Inflammatory macrophage (primary cell): ENCODE measurements at regions not wholly inside any gene's neighbourhood (a gene's known extent, or its start where the extent isn't known, plus 50 kb on each side); places are given as distances from the start of the nearest gene placed in this dataset.
"Not testable (repeated sequence)": the region's sequence is repeated elsewhere in the genome, so short reads cannot be mapped to it uniquely, and the experiment has no call there.

ENCODE experiments used
- DNase-seq, 2 donors: peaks; one replicate each; pipeline ENCODE4 v3.0.0-alpha.2; 2020 to 2022

DNA sequence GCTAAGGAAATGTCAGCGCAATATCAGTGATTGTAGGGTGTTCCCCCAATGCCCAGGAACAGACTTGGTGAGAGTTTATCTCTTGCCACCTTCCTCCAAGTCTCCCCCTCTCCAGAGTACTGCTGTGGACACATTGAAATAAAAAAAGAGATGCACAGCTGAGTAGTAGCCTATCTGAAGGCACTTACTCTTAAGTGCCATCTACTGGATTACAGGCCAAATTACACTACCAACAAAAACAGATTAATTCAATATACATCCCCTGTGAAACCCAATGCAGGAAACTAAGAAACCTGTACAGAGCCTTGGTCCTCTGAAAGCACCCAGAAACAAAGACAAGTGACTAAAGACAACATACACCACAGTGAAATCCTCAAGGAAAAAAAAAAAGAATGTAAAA is 460.3 kb downstream of the ZIC3 start:
- DNase-seq, result no peak

GRCh38 chrX:138031715-138032114 is 465.8 kb downstream of the ZIC3 start:
- DNase-seq, result no peak

GRCh38 chrX:138034136-138034535 is 468.2 kb downstream of the ZIC3 start:
- DNase-seq, result no peak

- no peak for DNase-seq
These were observed 471.6 kb downstream of the ZIC3 start for GRCh38 chrX:138037548-138037947.

DNA sequence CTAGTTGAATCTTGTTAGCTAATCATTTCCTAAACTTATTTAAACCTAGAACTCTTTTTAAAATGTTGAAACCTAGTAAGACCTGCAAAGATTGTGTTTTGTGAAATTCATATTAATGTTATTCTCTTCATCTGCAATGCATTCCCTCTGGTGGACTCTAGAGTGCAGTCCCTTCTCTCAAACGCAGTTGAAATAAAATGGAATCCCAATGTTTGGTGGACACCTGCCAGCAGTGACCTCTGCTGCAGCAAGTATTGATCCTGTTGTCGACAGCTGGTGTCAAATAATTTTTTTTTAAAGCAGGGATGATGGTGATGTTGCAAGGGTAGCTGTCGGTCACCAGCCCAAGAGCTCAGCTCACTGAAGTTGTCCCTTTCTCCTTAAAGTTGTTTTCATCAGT is 492.0 kb downstream of the ZIC3 start:
- DNase-seq, result no peak

DNA sequence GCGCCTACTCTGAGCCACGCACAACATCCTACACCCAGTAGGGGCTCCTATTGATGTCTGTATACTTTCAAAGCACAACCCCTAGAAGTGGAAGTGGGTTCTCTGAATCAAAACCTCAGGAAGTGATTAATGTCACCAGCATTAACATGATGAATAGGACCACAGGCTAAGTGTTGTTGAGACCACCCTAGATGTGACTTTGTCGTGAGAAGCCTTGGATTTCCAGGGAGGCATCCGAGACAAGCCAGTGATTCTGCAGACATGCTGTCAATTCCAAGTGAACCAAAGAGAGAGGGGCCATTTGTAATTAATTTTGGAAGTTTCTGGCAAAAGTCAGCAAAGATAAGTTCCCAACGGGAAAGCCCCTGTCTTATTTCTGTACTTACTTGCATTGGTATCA is 493.0 kb downstream of the ZIC3 start:
- no peak for DNase-seq

- no peak for DNase-seq
These were observed 501.5 kb downstream of the ZIC3 start for GRCh38 chrX:138067415-138067814.

DNA sequence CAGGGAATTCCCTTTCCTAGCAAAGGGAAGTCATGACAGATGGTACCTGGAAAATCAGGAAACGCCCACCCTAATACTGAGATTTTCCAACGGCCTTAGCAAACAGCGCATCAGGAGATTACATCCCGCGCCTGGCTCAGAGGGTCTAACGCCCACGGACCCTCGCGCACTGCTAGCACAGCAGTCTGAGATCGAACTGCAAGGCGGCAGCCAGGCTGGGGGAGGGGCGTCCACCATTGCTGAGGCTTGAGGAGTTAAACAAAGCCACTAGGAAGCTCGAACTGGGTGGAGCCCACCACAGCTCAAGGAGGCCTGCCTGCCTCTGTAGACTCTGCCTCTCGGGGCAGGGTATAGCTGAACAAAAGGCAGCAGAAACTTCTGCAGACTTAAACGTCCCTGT is 507.7 kb downstream of the ZIC3 start:
- no peak for DNase-seq

DNA sequence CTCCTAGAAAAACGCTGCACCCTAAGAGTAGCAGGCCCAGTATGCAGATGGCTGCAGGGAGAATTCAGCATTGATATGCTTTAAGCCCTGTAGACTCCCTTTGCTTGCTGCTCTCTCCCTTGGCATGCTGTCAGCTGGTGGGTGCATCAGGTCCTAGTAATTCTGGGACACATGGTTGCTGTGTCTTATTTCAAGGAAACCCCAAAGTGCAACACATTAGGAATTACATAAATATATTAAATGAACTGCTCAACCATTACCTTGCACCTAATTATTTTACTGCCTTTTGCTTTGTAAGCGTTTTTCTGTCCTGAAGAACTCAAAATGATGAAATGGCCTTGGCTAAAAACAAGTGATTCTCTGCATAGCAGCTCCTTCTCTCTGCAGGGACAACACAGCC is 516.3 kb downstream of the ZIC3 start:
- DNase-seq, result no peak

DNA sequence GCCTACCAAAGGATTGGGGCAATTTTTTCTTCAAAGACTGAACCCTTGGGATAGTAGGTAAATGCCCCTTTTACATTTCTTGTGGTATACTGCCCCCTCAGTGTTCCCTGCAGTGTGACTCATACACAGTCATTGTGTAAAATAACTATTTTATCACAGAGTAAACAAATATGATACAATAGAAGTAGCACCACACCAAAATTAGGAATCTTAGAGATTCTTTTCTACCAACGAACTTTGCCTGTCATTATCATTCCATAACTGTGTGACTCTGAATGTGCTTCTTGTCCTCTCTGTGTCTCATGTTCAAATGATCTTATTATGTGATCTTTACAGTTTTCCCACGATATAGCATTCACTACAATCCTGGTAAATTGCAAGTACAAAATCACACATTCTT is 517.0 kb downstream of the ZIC3 start:
- DNase-seq, result no peak

- DNase-seq, result not testable (repeated sequence)
These were observed 545.0 kb downstream of the ZIC3 start for GRCh38 chrX:138110910-138111309.

DNA sequence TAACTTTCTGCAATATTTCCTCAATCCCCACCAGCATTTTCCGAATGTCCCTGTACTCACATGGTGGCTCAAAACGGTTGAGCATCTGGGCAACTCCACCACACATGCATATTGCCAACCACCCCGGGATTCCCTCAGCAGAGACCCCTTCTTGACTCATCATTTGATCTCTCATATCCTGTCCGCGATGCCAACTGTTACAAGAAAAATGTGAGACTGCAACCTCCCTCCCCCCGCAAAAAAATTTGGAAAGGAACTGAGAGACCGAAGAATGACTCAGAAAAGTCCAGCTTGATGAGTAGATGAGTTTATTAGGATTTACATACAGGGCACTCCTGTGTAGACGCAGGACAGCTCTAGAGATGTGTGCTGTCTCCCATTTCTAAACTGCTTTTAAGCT is 561.4 kb downstream of the ZIC3 start:
- DNase-seq, result no peak

- peak; percentile 18 to 19 for DNase-seq
These were observed 562.2 kb downstream of the ZIC3 start for GRCh38 chrX:138128027-138128671.

GRCh38 chrX:138150709-138151108 is 560.8 kb downstream of the FGF13 start:
- no peak for DNase-seq

GRCh38 chrX:138157850-138158249 is 553.7 kb downstream of the FGF13 start:
- no peak for DNase-seq

GRCh38 chrX:138191998-138192397 is 519.5 kb downstream of the FGF13 start:
- DNase-seq, result peak in 1 of 2 donors; percentile 0

DNA sequence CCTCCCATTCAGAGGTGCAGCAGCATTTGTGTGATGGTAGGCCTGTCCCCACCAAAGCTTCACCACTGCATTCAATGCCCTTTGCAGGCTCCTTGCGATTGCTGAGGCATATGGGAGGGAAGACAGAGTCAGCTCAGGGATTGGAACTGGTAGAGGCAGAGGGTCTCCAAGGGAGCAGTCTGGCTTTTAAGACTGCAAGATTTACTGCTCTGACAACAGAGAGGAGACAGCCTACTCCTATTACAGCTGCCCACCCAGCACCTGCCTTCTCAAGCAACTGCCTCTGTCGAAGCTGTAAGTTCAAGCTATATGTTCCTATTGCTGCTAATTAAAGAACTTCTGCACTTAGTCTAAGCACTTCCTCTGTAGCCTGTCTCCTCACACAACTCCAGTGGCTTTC is 481.8 kb downstream of the FGF13 start:
- no peak for DNase-seq

GRCh38 chrX:138240266-138240665 is 471.3 kb downstream of the FGF13 start:
- no peak for DNase-seq

- DNase-seq, result no peak
These were observed 457.5 kb downstream of the FGF13 start for GRCh38 chrX:138254001-138254400.

DNA sequence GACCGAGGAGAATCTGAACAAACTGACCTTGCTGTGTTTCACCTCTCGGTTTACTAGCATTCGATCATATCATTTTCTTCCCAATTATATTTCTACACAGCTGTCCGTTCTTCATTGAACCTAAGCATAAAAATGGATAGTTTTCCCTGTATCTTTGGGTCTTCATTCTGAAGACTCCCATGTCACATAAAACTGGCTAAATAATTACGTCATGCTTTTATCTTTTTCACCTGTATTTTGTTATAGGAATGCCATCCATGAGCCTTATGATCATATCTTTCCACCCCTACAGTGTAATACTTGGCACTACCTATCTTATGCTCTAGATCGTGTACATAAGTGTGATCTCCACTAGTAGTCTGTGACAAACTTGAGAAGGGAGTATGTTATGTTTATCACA is 456.1 kb downstream of the FGF13 start:
- DNase-seq, result no peak

- DNase-seq, result not testable (repeated sequence)
These were observed 447.4 kb downstream of the FGF13 start for GRCh38 chrX:138264095-138264494.

DNA sequence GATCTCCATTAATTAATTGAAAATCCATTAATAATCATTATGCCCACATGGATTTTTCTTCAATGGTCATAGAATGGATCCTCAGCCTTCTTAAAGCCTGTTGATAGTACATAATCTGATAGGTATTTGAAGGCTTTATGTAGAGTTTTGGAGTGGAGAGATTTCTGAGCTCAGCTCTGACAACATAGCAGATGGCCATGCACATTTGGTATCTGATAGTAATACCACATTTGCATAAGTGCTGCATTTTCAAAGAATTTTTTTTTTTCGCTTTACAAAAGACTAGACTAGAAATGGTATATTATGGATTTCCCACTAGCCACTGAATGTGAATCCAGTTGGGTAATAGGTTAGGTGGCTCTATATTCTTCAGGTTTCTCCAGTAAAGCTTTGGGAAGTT is 440.6 kb downstream of the FGF13 start:
- DNase-seq, result no peak

DNA sequence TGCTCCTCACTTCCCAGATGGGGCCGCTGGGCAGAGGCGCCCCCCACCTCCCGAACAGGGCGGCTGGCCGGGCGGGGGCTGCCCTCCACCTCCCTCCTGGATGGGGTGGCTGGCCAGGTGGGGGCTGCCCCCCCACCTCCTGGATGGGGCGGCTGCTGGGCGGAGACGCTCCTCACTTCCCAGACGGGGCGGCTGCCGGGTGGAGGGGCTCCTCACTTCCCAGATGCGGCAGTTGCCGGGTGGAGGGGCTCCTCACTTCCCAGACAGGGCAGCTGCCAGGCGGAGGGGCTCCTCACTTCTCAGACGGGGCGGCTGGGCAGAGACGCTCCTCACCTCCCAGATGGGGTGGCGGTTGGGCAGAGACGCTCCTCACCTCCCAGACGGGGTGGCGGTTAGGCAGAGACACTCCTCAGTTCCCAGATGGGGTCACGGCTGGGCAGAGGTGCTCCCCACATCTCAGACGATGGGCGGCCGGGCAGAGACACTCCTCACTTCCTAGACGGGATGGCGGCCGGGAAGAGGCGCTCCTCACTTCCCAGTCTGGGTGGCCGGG is 428.8 kb downstream of the FGF13 start:
- DNase-seq, result not testable (repeated sequence)

DNA sequence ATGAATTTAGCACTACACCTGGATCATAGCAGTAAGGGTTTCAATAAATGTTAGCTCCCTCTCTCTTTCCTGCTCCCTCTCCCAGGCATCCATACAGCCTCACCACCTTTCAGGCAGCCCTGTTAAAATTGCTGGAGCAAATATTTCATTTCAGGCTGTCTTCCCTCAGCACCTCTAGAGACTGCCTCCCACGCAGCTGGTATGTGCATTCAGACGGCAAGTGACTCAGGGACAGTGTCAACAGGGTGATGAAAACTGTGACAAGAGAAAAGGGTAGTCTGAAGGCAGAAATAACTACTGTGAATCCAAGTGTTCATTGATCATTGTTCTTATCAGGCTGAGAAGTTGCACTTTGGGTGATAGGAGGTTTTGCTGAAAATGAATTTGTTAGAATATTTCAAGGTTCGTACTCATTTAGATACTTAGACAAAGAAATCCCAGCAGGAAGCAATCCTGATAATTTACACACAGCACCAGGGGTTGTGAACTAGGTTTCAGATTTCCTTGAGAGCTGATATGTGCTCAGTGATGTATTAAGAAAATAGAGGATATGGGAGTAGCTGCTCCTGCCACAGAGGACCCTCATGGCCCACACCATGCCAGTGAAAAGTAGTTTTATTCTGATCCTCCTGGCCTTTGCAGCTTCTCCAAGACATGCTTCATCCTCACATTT is 424.2 kb downstream of the FGF13 start:
- no peak for DNase-seq
